Caco-2 (cell line): ENCODE measurements at regions not wholly inside any gene's neighbourhood (a gene's known extent, or its start where the extent isn't known, plus 50 kb on each side); places are given as distances from the start of the nearest gene placed in this dataset.

Experiments
- BruUV-seq: library from RNA; stranded (reverse); fragments of 400-500 nt; replicated peaks from 2 replicates; lab custom pipeline; 2021; lab: Mats Ljungman, UMichigan
- CTCF ChIA-PET: fragments of 300-600 bp; sonication (Branson Sonifier 250); formaldehyde crosslinking; loops from one replicate; lab custom pipeline; 2022; ENCODE audit warnings: antibody characterized with exemption; lab: Charles Lee
- POLR2A ChIA-PET: fragments of 300-600 bp; sonication (Branson Sonifier 250); formaldehyde crosslinking; loops from one replicate; lab custom pipeline; 2022; ENCODE audit warnings: antibody characterized with exemption; lab: Charles Lee
- DNase-seq, 2 experiments: peaks; one replicate each; pipeline versions ENCODE4 v3.0.0 to v3.0.0-alpha.2; 2020 to 2022
- H3K27me3 ChIP-seq: replicated peaks from 2 replicates; pipeline ENCODE4 v1.6.0; 2011; ENCODE audit warnings: low read length; ENCODE audit not compliant: control insufficient read depth, insufficient read depth
- H3K36me3 ChIP-seq: 2 replicates; pipeline ENCODE4 v1.5.1; 2011; ENCODE audit warnings: low read length; ENCODE audit not compliant: control insufficient read depth, insufficient read depth
- H3K4me1 ChIP-seq: fragments of 250-450 bp; sonication (Bioruptor Pico); 2 replicates; pipeline ENCODE4 v1.5.1; 2020; ENCODE audit warnings: mild to moderate bottlenecking
- H3K4me3 ChIP-seq: 2 replicates; pipeline ENCODE4 v1.5.1; 2011; ENCODE audit warnings: low read depth, mild to moderate bottlenecking, control low read depth, low read length
- H3K9me3 ChIP-seq: fragments of 250-450 bp; sonication (Bioruptor Pico); 2 replicates; pipeline ENCODE4 v1.5.1; 2020; ENCODE audit warnings: mild to moderate bottlenecking, moderate library complexity
- H3K27ac Mint-ChIP-seq: one replicate; pipeline ENCODE4 v1.8.0; 2022; ENCODE audit warnings: mixed read lengths; ENCODE audit not compliant: unreplicated experiment
- H3K27me3 Mint-ChIP-seq: one replicate; pipeline ENCODE4 v1.8.0; 2022; ENCODE audit warnings: mixed read lengths; ENCODE audit not compliant: insufficient read depth, unreplicated experiment
- H3K36me3 Mint-ChIP-seq: one replicate; pipeline ENCODE4 v1.8.0; 2022; ENCODE audit warnings: mild to moderate bottlenecking, mixed read lengths; ENCODE audit not compliant: insufficient read depth, unreplicated experiment
- H3K4me1 Mint-ChIP-seq: one replicate; pipeline ENCODE4 v1.8.0; 2022; ENCODE audit warnings: low read depth, mixed read lengths; ENCODE audit not compliant: unreplicated experiment
- H3K4me3 Mint-ChIP-seq: one replicate; pipeline ENCODE4 v1.8.0; 2022; ENCODE audit warnings: mild to moderate bottlenecking, moderate library complexity, mixed read lengths; ENCODE audit not compliant: unreplicated experiment
- H3K9me3 Mint-ChIP-seq: one replicate; pipeline ENCODE4 v1.8.0; 2022; ENCODE audit warnings: mixed read lengths; ENCODE audit not compliant: unreplicated experiment
- CTCF ChIP-seq, 2 experiments: fragments of 200-600 bp in 1 of 2; IDR thresholded peaks; 1 replicate in 1 of 2; 2 replicates in 1 of 2; pipeline versions ENCODE4 v1.5.1 to v1.8.0; 2011 to 2022; ENCODE audit warnings: antibody characterized with exemption in 1 of 2, control low read depth in 1 of 2, inconsistent platforms in 1 of 2, low read depth in 1 of 2, low read length in 1 of 2, mild to moderate bottlenecking in 1 of 2, moderate library complexity in 1 of 2; ENCODE audit not compliant: insufficient read depth in 1 of 2, severe bottlenecking in 1 of 2, unreplicated experiment in 1 of 2
- intact Hi-C: fragments of 100-400 bp; cut with micrococcal nuclease; formaldehyde crosslinking; loops from one replicate; pipeline ENCODE4 v1.10.0; 2022; ENCODE audit not compliant: unreplicated experiment

- Mint-ChIP-seq H3K4me1 (no peaks in the 10 kb centered on the region), H3K27me3 (no peaks in the 10 kb centered on the region), H3K4me3 (no peak overlapping the region), H3K27ac (peak overlapping the region; percentile 46), H3K36me3 (peaks cover 46% of the 10 kb centered on the region), H3K9me3 (peaks cover 86% of the 10 kb centered on the region)
- ChIA-PET CTCF (interaction anchor here (1.0 kb wide), 1 partner anchor 17 kb away, joined by 3 read pairs; no protein-coding TSS in a partner anchor), POLR2A (no interaction called here)
- H3K4me3 ChIP-seq = no peak overlapping the region
- BruUV-seq = no TSS peak
- no peaks in the 10 kb centered on the region for H3K27me3 ChIP-seq
- no peaks in the 10 kb centered on the region for H3K36me3 ChIP-seq
- H3K9me3 ChIP-seq = peaks cover 7% of the 10 kb centered on the region; the same call in 1 of the 2 replicates
- TF ChIP-seq CTCF (IDR thresholded peaks at IDR 0.05; ENCODE audit: insufficient read depth in 1 of 2, low read depth in 1 of 2, low read length in 1 of 2, severe bottlenecking in 1 of 2, unreplicated experiment in 1 of 2) = peak in 1 of 2 experiments; percentile 59
- peak; percentile 50 to 57 for DNase-seq
- no peaks in the 10 kb centered on the region for H3K4me1 ChIP-seq
- intact Hi-C loops = no loop called here
Measured at GRCh38 chr19:27776020-27776419, 1436.9 kb downstream of the UQCRFS1 start.

GRCh38 chr19:27775395-27775794, 1437.6 kb downstream of the UQCRFS1 start:
- Mint-ChIP-seq H3K27me3 (no peaks in the 10 kb centered on the region), H3K4me3 (no peak overlapping the region), H3K36me3 (peaks cover 46% of the 10 kb centered on the region), H3K9me3 (peaks cover 89% of the 10 kb centered on the region), H3K27ac (peak overlapping the region; percentile 46), H3K4me1 (no peaks in the 10 kb centered on the region)
- Histone ChIP-seq H3K4me3 (no peak overlapping the region), H3K27me3 (no peaks in the 10 kb centered on the region), H3K36me3 (no peaks in the 10 kb centered on the region), H3K9me3 (peaks cover 7% of the 10 kb centered on the region; the same call in 1 of the 2 replicates), H3K4me1 (no peaks in the 10 kb centered on the region)
- TF ChIP-seq CTCF (IDR thresholded peaks at IDR 0.05; ENCODE audit: insufficient read depth in 1 of 2, low read depth in 1 of 2, low read length in 1 of 2, severe bottlenecking in 1 of 2, unreplicated experiment in 1 of 2) = no peak
- no TSS peak for BruUV-seq
- ChIA-PET POLR2A (no interaction called here), CTCF (no interaction called here)
- intact Hi-C loops = loop anchor here (1.0 kb wide), 1 partner anchor 18 kb away; no protein-coding TSS in a partner anchor
- no peak for DNase-seq

- Histone ChIP-seq H3K4me1 (no peaks in the 10 kb centered on the region), H3K9me3 (peaks cover 7% of the 10 kb centered on the region; the same call in 1 of the 2 replicates)
Measured at GRCh38 chr19:27774827-27775226, 1438.1 kb downstream of the UQCRFS1 start.

More at GRCh38 chr19:27774827-27775226, 1438.1 kb downstream of the UQCRFS1 start:
- Histone ChIP-seq H3K27me3 (no peaks in the 10 kb centered on the region), H3K36me3 (no peaks in the 10 kb centered on the region), H3K4me3 (no peak overlapping the region)
- TF ChIP-seq CTCF (IDR thresholded peaks at IDR 0.05; ENCODE audit: insufficient read depth in 1 of 2, low read depth in 1 of 2, low read length in 1 of 2, severe bottlenecking in 1 of 2, unreplicated experiment in 1 of 2) = peak; percentile 25 to 53
- Mint-ChIP-seq H3K27ac (no peak overlapping the region), H3K4me3 (no peak overlapping the region), H3K4me1 (no peaks in the 10 kb centered on the region), H3K27me3 (no peaks in the 10 kb centered on the region), H3K9me3 (peaks cover 95% of the 10 kb centered on the region), H3K36me3 (peaks cover 46% of the 10 kb centered on the region)
- intact Hi-C loops = loop anchor here (1.0 kb wide), 1 partner anchor 18 kb away; no protein-coding TSS in a partner anchor
- DNase-seq = peak in 1 of 2 experiments; percentile 63
- ChIA-PET POLR2A (no interaction called here), CTCF (no interaction called here)
- no TSS peak for BruUV-seq
